Iris pigment epithelial cell (primary cell): ENCODE measurements at regions not wholly inside any gene's neighbourhood (a gene's known extent, or its start where the extent isn't known, plus 50 kb on each side); places are given as distances from the start of the nearest gene placed in this dataset.

Source experiments
- DNase-seq: peaks from one replicate; pipeline ENCODE4 v3.0.0-alpha.2; 2011; ENCODE audit warnings: low read depth

- DNase-seq: no peak
Observed at GRCh38 chr12:92359581-92360209, 214.0 kb upstream of the BTG1 start.

DNA sequence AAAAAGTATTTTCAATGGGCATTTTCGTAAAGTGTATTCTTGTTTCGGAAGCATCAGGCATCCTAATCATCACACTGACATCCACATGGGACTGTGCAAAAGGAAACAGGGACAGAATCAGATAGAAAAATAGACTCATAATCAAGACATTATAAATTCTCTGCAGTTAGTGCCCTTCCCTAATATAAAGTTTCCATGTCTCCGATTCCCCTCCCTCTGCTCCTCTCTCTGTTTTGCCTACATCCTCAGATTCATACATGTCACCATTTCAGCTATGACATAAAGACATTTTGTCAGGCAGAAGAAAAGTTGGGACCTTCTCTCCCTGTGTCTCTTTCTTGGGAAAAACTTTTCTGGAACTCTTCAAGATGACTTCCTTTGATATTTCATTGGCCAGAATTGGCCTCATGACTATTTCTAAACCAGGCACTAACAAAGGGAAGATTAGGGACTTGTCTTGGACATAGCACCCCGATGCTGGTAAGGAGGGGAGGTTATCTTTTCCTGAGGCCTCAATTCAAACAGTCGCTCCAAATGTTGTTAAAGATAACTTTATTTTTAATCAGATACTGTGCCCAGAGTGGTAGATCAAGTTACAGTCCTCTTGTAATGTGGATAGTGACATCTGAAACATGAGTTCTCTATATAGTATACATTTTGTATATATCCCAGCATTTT lies 212.1 kb upstream of the BTG1 start:
- no peak for DNase-seq

DNA sequence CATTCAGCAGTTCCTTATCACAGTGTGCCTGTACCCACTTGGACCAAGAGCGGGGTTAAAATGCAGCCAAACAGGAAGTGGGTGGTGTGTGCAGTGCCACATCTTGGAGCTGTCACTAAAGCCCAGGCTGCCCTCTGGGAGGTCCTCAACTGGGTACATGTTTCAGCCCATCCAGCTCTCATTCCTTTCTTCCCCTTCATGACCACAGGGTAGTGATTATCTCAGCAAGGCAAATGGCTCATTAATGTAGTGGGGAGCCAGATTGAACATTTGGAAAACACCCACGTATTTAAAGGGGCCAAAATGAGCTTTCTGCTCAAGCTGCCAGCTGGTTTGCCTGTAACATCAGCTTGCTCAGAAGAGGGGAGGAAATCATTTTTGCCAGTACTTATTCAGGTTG lies 210.8 kb upstream of the BTG1 start:
- no peak for DNase-seq

GRCh38 chr12:92349635-92350034 lies 204.0 kb upstream of the BTG1 start:
- DNase-seq: no peak

- no peak for DNase-seq
Observed at GRCh38 chr12:92342574-92342973, 196.9 kb upstream of the BTG1 start.

DNA sequence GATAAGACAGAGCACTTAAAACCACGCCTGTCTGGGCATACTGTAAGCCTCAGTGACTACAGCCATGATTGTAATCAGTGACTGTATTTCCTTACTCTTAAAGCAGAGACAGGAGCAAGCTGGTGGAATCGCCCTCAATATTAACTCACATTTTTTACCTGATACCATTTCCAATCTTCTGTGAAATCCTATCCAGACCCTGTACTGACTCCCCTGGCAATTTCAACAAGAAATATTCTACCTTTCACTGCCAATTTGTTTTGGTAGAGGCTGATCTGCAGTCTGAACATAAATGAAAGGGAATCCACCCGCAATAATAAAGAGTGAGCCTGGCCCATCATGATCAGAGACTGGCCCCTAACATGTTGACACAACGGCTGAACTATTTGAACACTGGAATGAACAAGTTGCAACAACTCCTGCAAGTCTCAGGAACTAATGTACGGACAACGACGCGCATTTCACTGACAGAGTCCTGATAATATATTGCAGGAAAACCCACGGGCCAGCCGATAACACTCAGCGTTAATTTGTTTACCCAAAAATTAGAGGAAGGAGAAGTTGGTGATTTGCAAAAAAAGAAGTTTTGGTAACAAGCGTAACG lies 195.5 kb upstream of the BTG1 start:
- no peak for DNase-seq

GRCh38 chr12:92340441-92341064 lies 194.9 kb upstream of the BTG1 start:
- DNase-seq: no peak

GRCh38 chr12:92340003-92340402 lies 194.4 kb upstream of the BTG1 start:
- no peak for DNase-seq

GRCh38 chr12:92339198-92339821 lies 193.7 kb upstream of the BTG1 start:
- DNase-seq: no peak

DNA sequence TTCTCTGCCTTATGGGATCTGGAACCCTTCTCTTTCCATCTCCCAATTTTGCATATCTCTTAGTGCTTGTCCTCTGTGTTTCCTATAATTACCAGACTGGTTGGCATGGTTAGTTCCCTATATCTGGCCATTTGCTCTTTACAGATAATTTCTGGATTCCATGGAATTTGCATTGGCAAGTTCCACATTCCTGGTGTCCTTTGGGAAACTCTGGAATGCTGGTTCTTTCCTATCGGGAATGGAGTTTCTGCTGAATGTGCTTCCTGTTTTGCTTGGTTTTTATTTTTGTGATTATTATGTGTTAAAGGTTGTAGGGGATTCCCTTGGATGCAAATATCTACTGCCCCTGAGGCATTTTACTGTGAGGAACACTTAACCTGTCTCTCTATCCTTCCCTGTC lies 193.0 kb upstream of the BTG1 start:
- DNase-seq: no peak

- DNase-seq: no peak
Observed at GRCh38 chr12:92338102-92338501, 192.5 kb upstream of the BTG1 start.

DNA sequence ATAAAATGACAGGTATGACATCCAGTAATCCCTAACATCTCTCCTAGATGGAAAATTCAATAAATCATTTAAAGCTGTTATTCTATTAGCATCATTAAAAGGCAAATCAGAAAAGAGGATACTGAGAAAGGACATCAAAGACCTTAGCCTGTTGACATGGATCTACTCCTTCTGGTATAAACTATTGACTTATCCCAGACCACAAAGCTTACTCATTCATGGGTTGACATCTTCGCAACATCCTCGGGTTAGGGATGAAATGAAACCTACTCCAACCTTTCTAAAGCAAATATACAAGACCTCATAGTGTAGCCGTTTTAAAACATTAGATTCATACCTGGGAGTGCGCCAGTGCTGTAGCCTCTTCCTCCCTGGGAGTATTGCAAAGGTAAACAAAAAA lies 191.5 kb upstream of the BTG1 start:
- DNase-seq: peak; percentile 16

GRCh38 chr12:92336641-92337040 lies 191.0 kb upstream of the BTG1 start:
- DNase-seq: no peak

- no peak for DNase-seq
Observed at GRCh38 chr12:92335831-92336230, 190.2 kb upstream of the BTG1 start.

DNA sequence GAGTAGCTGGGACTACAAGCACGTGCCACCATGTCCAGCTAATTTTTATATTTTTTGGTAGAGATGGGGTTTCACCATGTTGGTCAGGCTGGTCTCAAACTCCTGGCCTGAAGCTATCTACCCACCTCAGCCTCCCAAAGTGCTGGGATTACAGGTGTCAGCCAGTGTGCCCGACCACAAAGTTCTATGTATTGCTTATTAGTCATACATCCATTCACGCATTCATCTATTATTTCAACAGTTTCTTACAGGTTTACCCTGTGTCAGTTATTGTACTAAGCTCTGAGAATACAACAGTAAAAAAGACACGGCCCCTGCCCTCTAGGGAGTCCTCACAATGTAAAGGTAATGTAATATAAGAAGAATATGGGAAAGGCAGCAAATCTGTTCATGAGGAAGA lies 188.9 kb upstream of the BTG1 start:
- DNase-seq: no peak

- DNase-seq: no peak
Observed at GRCh38 chr12:92332552-92332951, 186.9 kb upstream of the BTG1 start.

- no peak for DNase-seq
Observed at GRCh38 chr12:92331383-92331782, 185.7 kb upstream of the BTG1 start.

- no peak for DNase-seq
Observed at GRCh38 chr12:92330654-92331053, 185.0 kb upstream of the BTG1 start.

DNA sequence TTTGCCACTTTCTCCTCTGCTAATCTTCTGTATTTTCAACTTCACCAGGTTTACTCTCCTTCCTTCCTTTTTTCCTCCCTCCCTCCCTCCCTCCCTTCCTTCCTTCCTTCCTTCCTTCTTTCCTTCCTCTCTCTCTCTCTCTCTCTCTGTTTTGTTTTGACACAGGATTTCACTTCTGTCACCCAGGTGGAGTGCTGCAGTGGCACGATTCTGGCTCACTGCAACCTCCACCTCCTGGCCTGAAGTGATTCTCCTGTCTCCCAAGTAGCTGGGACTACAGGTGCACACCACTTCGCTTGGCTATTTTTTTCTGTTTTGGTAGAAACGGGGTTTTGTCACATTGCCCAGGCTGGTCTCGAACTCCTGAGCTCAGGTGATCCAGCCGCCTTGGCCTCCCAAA lies 181.2 kb upstream of the BTG1 start:
- DNase-seq: no peak

- no peak for DNase-seq
Observed at GRCh38 chr12:92324849-92325500, 179.3 kb upstream of the BTG1 start.

GRCh38 chr12:92312463-92312964 lies 166.9 kb upstream of the BTG1 start:
- no peak for DNase-seq
